ENCODE measurements at regions not wholly inside any gene's neighbourhood (a gene's known extent, or its start where the extent isn't known, plus 50 kb on each side); places are given as distances from the start of the nearest gene placed in this dataset.

- no peak for DNase-seq (ENCODE audit: low spot score)
- TF ChIP-seq CTCF (IDR thresholded peaks at IDR 0.05; ENCODE audit: extremely low read depth, missing control alignments): no peak
These were observed 1290.7 kb downstream of the SUCLG1 start for GRCh38 chr2:83168377-83168776.

- TF ChIP-seq CTCF (IDR thresholded peaks at IDR 0.05; ENCODE audit: extremely low read depth, missing control alignments): no peak
- DNase-seq (ENCODE audit: low spot score): no peak
These were observed 1296.7 kb downstream of the SUCLG1 start for GRCh38 chr2:83162421-83162820.

GRCh38 chr2:83160571-83160970 lies 1298.5 kb downstream of the SUCLG1 start:
- no peak for TF ChIP-seq CTCF (IDR thresholded peaks at IDR 0.05; ENCODE audit: extremely low read depth, missing control alignments)
- no peak for DNase-seq (ENCODE audit: low spot score)

GRCh38 chr2:83155826-83156225 lies 1303.3 kb downstream of the SUCLG1 start:
- no peak for TF ChIP-seq CTCF (IDR thresholded peaks at IDR 0.05; ENCODE audit: extremely low read depth, missing control alignments)
- no peak for DNase-seq (ENCODE audit: low spot score)

GRCh38 chr2:83143946-83144345 lies 1315.1 kb downstream of the SUCLG1 start:
- DNase-seq (ENCODE audit: low spot score): no peak
- TF ChIP-seq CTCF (IDR thresholded peaks at IDR 0.05; ENCODE audit: extremely low read depth, missing control alignments): no peak

- DNase-seq (ENCODE audit: low spot score): no peak
- TF ChIP-seq CTCF (IDR thresholded peaks at IDR 0.05; ENCODE audit: extremely low read depth, missing control alignments): no peak
These were observed 1316.1 kb downstream of the SUCLG1 start for GRCh38 chr2:83142934-83143333.

- no peak for DNase-seq (ENCODE audit: low spot score)
- TF ChIP-seq CTCF (IDR thresholded peaks at IDR 0.05; ENCODE audit: extremely low read depth, missing control alignments): no peak
These were observed 1343.5 kb downstream of the SUCLG1 start for GRCh38 chr2:83115606-83116005.

Measured in GM20000 (cell line).